NCI-H1092 (cell line): ENCODE measurements at regions not wholly inside any gene's neighbourhood (a gene's known extent, or its start where the extent isn't known, plus 50 kb on each side); places are given as distances from the start of the nearest gene placed in this dataset.
A peak's percentile ranks its signal among the peaks of the same experiment; 100 is the strongest.

Experiments
- DNase-seq: peaks from one replicate; lab custom pipeline; 2025; lab: John Stamatoyannopoulos, UW

GRCh38 chr9:103625161-103625804, 468.8 kb upstream of the SMC2 start:
- no peak for DNase-seq

GRCh38 chr9:103627731-103628130, 466.4 kb upstream of the SMC2 start:
- no peak for DNase-seq

- DNase-seq = no peak
Observed at GRCh38 chr9:103649086-103649485, 445.0 kb upstream of the SMC2 start.

GRCh38 chr9:103658156-103658555, 436.0 kb upstream of the SMC2 start:
- no peak for DNase-seq

GRCh38 chr9:103660830-103661229, 433.3 kb upstream of the SMC2 start:
- no peak for DNase-seq

GRCh38 chr9:103661663-103662062, 432.4 kb upstream of the SMC2 start:
- DNase-seq = no peak

GRCh38 chr9:103669296-103669695, 424.8 kb upstream of the SMC2 start:
- DNase-seq = no peak

- no peak for DNase-seq
Observed at GRCh38 chr9:103674271-103674670, 419.8 kb upstream of the SMC2 start.

GRCh38 chr9:103680581-103680980, 413.5 kb upstream of the SMC2 start:
- DNase-seq = no peak

- no peak for DNase-seq
Observed at GRCh38 chr9:103681435-103681834, 412.7 kb upstream of the SMC2 start.

- DNase-seq = no peak
Observed at GRCh38 chr9:103700195-103700962, 393.7 kb upstream of the SMC2 start.

GRCh38 chr9:103702572-103702971, 391.5 kb upstream of the SMC2 start:
- peak; percentile 49 for DNase-seq

- DNase-seq = no peak
Observed at GRCh38 chr9:103707181-103707580, 386.9 kb upstream of the SMC2 start.

GRCh38 chr9:103709366-103709765, 384.7 kb upstream of the SMC2 start:
- DNase-seq = no peak

- DNase-seq = no peak
Observed at GRCh38 chr9:103713631-103714030, 380.5 kb upstream of the SMC2 start.

- no peak for DNase-seq
Observed at GRCh38 chr9:103714992-103715391, 379.1 kb upstream of the SMC2 start.

GRCh38 chr9:103721056-103721455, 373.1 kb upstream of the SMC2 start:
- DNase-seq = no peak

- DNase-seq = no peak
Observed at GRCh38 chr9:103730866-103731265, 363.2 kb upstream of the SMC2 start.

GRCh38 chr9:103731541-103731940, 362.6 kb upstream of the SMC2 start:
- no peak for DNase-seq

GRCh38 chr9:103734471-103734870, 359.6 kb upstream of the SMC2 start:
- no peak for DNase-seq

GRCh38 chr9:103755441-103755840, 338.7 kb upstream of the SMC2 start:
- no peak for DNase-seq

- no peak for DNase-seq
Observed at GRCh38 chr9:103755986-103756385, 338.1 kb upstream of the SMC2 start.

- DNase-seq = no peak
Observed at GRCh38 chr9:103757062-103757461, 337.0 kb upstream of the SMC2 start.

GRCh38 chr9:103761466-103761865, 332.6 kb upstream of the SMC2 start:
- no peak for DNase-seq
